Fibroblast of villous mesenchyme (primary cell): ENCODE measurements at regions not wholly inside any gene's neighbourhood (a gene's known extent, or its start where the extent isn't known, plus 50 kb on each side); places are given as distances from the start of the nearest gene placed in this dataset.

Experiments
- DNase-seq: peaks from one replicate; pipeline ENCODE4 v3.0.0-alpha.2; 2010; ENCODE audit warnings: low read depth
- H3K4me3 ChIP-seq: 2 replicates; pipeline ENCODE4 v1.5.1; 2011; ENCODE audit warnings: low read depth, mild to moderate bottlenecking, low read length
- CTCF ChIP-seq: IDR thresholded peaks from 2 replicates; pipeline ENCODE4 v1.5.1; 2012; ENCODE audit warnings: low read depth, mild to moderate bottlenecking, low read length; ENCODE audit not compliant: insufficient read depth

DNA sequence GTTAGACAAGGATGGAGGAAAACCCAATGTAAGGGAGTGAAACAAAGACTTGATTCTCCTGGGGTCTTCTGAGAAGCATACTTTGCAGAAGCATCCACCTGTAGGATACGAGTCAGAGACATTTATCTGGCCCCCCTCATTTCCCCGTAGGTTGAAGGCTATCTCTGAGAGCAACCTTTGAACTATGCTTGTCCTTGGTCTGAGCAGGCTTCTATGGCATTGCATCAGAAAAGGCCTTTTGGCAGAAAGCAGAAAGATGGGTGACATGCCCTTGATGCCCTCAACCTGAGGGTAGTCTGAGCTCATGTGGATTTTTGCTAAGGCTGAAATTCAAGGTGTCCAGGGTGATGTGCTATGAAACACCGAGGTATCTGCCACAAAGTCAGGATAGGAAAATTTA, 131.6 kb upstream of the SGO1 start:
- no peak for DNase-seq
- no peak for TF ChIP-seq CTCF
- H3K4me3 ChIP-seq, result no peak overlapping the region

- no peak for TF ChIP-seq CTCF
- no peak overlapping the region for H3K4me3 ChIP-seq
- DNase-seq, result no peak
These were observed 130.2 kb upstream of the SGO1 start for GRCh38 chr3:20316238-20316637.

- DNase-seq, result no peak
- no peak overlapping the region for H3K4me3 ChIP-seq
- TF ChIP-seq CTCF, result no peak
These were observed 124.6 kb upstream of the SGO1 start for GRCh38 chr3:20310629-20311028.

DNA sequence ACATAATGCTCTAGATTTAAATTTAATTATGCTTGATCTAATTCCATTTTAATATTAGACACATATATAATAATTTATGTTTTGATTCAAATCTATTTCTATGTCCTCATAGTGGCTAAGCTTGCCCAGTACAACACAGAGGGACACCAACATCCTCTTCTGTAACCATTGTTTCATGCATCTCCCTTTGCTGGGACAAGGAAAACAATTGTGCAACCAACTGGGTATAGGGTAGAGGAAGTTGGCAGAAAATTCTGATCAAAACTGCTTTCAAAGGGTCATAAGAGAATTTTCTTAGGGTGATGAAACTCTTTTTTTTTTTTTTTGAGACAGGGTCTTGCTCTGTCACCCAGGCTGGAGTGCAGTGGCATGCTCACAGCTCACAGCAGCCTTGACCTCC, 121.4 kb upstream of the SGO1 start:
- TF ChIP-seq CTCF, result no peak
- no peak overlapping the region for H3K4me3 ChIP-seq
- DNase-seq, result no peak

GRCh38 chr3:20305647-20306046, 119.6 kb upstream of the SGO1 start:
- no peak for DNase-seq
- no peak overlapping the region for H3K4me3 ChIP-seq
- TF ChIP-seq CTCF, result no peak

DNA sequence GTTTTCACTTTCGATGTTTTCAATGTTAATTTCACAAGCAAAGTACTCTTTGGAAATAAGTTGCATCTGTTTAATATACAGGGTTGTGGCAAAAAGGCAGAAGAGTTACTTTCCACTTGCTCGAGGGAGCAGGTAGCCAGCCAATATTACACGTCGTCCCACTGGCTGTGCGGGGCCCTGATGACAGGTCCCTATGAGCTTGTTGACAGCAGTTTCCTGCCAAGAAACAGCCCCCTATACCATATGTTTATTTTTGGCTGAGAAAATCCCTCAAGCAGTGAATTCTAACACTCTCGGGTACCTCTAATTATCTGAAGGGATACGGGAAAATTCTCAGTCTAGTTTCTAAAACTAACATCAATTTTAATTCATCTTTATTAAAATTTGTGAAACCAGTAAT, 116.8 kb upstream of the SGO1 start:
- H3K4me3 ChIP-seq, result no peak overlapping the region
- no peak for TF ChIP-seq CTCF
- DNase-seq, result no peak

- TF ChIP-seq CTCF, result no peak
- DNase-seq, result no peak
- no peak overlapping the region for H3K4me3 ChIP-seq
These were observed 102.0 kb upstream of the SGO1 start for GRCh38 chr3:20288050-20288449.
